ENCODE measurements at regions not wholly inside any gene's neighbourhood (a gene's known extent, or its start where the extent isn't known, plus 50 kb on each side); places are given as distances from the start of the nearest gene placed in this dataset.

- WGBS (ENCODE audit: insufficient coverage), result 100% methylated on average over 1 of the region's 1 CpG
- Mint-ChIP-seq H3K36me3 (no peaks in the 10 kb centered on the region), H3K9me3 (no peaks in the 10 kb centered on the region), H3K4me1 (peaks cover 9 to 26% of the 10 kb centered on the region in 2 donors), H3K4me3 (no peak overlapping the region), H3K27ac (no peak overlapping the region), H3K27me3 (ENCODE audit: low read depth in 2 of 2) (peaks cover 0 to 3% of the 10 kb centered on the region in 2 donors)
- no peak overlapping the region for H3K27ac ChIP-seq (ENCODE audit: low read length)
- no peaks in the 10 kb centered on the region for H3K4me1 ChIP-seq (ENCODE audit: control insufficient read depth, insufficient read depth, low read length)
- DNase-seq, result no peak
- no peak overlapping the region for H3K4me3 ChIP-seq (ENCODE audit: low read length)
- H3K36me3 ChIP-seq (ENCODE audit: control insufficient read depth, insufficient read depth, low read length), result no peaks in the 10 kb centered on the region
- H3K27me3 ChIP-seq (ENCODE audit: control insufficient read depth, insufficient read depth, low read length), result no peaks in the 10 kb centered on the region
- H3K9me3 ChIP-seq (ENCODE audit: control insufficient read depth, insufficient read depth, low read length), result no peaks in the 10 kb centered on the region
- no peak for TF ChIP-seq CTCF (IDR thresholded peaks at IDR 0.05)
- no peak for ATAC-seq
- intact Hi-C loops (cut with micrococcal nuclease), result no loop called here
These were observed 146.7 kb upstream of the KLF12 start for GRCh38 chr13:74280795-74281490.

GRCh38 chr13:74280093-74280794, 146.0 kb upstream of the KLF12 start:
- H3K27ac ChIP-seq (ENCODE audit: low read length), result no peak overlapping the region
- H3K9me3 ChIP-seq (ENCODE audit: control insufficient read depth, insufficient read depth, low read length), result no peaks in the 10 kb centered on the region
- no peaks in the 10 kb centered on the region for H3K36me3 ChIP-seq (ENCODE audit: control insufficient read depth, insufficient read depth, low read length)
- no peaks in the 10 kb centered on the region for H3K4me1 ChIP-seq (ENCODE audit: control insufficient read depth, insufficient read depth, low read length)
- Mint-ChIP-seq H3K36me3 (no peaks in the 10 kb centered on the region), H3K27ac (no peak overlapping the region), H3K9me3 (no peaks in the 10 kb centered on the region), H3K27me3 (ENCODE audit: low read depth in 2 of 2) (peaks cover 0 to 3% of the 10 kb centered on the region in 2 donors), H3K4me1 (peaks cover 8 to 23% of the 10 kb centered on the region in 2 donors), H3K4me3 (no peak overlapping the region)
- H3K4me3 ChIP-seq (ENCODE audit: low read length), result no peak overlapping the region
- no peak for DNase-seq
- no peak for TF ChIP-seq CTCF (IDR thresholded peaks at IDR 0.05)
- intact Hi-C loops (cut with micrococcal nuclease), result no loop called here
- ATAC-seq, result no peak
- 66% methylated on average over 3 of the region's 3 CpGs for WGBS (ENCODE audit: insufficient coverage)
- no peaks in the 10 kb centered on the region for H3K27me3 ChIP-seq (ENCODE audit: control insufficient read depth, insufficient read depth, low read length)

- intact Hi-C loops (cut with micrococcal nuclease), result no loop called here
- no peaks in the 10 kb centered on the region for H3K9me3 Mint-ChIP-seq
- Histone ChIP-seq H3K27ac (ENCODE audit: low read length) (no peak overlapping the region), H3K4me1 (ENCODE audit: control insufficient read depth, insufficient read depth, low read length) (no peaks in the 10 kb centered on the region), H3K4me3 (ENCODE audit: low read length) (no peak overlapping the region), H3K36me3 (ENCODE audit: control insufficient read depth, insufficient read depth, low read length) (no peaks in the 10 kb centered on the region), H3K9me3 (ENCODE audit: control insufficient read depth, insufficient read depth, low read length) (no peaks in the 10 kb centered on the region), H3K27me3 (ENCODE audit: control insufficient read depth, insufficient read depth, low read length) (no peaks in the 10 kb centered on the region)
- H3K4me1 Mint-ChIP-seq, result peaks cover 13 to 27% of the 10 kb centered on the region in 2 donors
- TF ChIP-seq CTCF (IDR thresholded peaks at IDR 0.05), result no peak
- peaks cover 0 to 3% of the 10 kb centered on the region in 2 donors for H3K27me3 Mint-ChIP-seq (ENCODE audit: low read depth in 2 of 2)
- no peak overlapping the region for H3K27ac Mint-ChIP-seq
- 100% methylated on average over 2 of the region's 2 CpGs for WGBS (ENCODE audit: insufficient coverage)
- DNase-seq, result no peak
- no peak overlapping the region for H3K4me3 Mint-ChIP-seq
- no peaks in the 10 kb centered on the region for H3K36me3 Mint-ChIP-seq
- ATAC-seq, result no peak
These were observed 144.7 kb upstream of the KLF12 start for GRCh38 chr13:74278901-74279300.
